ENCODE measurements at regions not wholly inside any gene's neighbourhood (a gene's known extent, or its start where the extent isn't known, plus 50 kb on each side); places are given as distances from the start of the nearest gene placed in this dataset.

DNA sequence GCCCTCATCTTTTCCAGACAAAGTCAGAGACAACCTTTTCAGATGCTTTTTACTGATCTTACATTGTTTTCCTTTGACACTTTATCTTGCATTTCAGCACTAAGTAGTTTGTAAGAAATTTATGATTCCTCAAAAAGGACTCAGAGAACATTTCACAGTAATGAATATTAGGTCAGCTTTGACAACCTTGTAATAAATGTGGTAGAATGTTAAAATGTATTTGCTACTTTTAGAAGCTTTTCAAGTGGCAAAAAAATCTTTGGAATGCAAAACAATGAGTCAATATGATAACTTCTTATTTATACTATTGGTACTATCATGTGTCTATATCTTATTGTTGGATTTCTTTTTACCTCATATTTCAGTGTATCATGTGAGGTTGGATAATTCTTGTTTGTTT lies 146.2 kb upstream of the FAT4 start:
- TF ChIP-seq, protein P1, sequence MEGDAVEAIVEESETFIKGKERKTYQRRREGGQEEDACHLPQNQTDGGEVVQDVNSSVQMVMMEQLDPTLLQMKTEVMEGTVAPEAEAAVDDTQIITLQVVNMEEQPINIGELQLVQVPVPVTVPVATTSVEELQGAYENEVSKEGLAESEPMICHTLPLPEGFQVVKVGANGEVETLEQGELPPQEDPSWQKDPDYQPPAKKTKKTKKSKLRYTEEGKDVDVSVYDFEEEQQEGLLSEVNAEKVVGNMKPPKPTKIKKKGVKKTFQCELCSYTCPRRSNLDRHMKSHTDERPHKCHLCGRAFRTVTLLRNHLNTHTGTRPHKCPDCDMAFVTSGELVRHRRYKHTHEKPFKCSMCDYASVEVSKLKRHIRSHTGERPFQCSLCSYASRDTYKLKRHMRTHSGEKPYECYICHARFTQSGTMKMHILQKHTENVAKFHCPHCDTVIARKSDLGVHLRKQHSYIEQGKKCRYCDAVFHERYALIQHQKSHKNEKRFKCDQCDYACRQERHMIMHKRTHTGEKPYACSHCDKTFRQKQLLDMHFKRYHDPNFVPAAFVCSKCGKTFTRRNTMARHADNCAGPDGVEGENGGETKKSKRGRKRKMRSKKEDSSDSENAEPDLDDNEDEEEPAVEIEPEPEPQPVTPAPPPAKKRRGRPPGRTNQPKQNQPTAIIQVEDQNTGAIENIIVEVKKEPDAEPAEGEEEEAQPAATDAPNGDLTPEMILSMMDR (IDR thresholded peaks at IDR 0.05), result no peak
- TF ChIP-seq POLR2A (IDR thresholded peaks at IDR 0.05), result no peak
